ENCODE measurements at regions not wholly inside any gene's neighbourhood (a gene's known extent, or its start where the extent isn't known, plus 50 kb on each side); places are given as distances from the start of the nearest gene placed in this dataset.

GRCh38 chr5:91849069-91849468 is 466.0 kb upstream of the ARRDC3 start:
- Histone ChIP-seq H3K9me3 (ENCODE audit: control insufficient read depth, insufficient read depth, low read length) (no peaks in the 10 kb centered on the region), H3K4me1 (ENCODE audit: control insufficient read depth, insufficient read depth, low read length) (peaks cover 27% of the 10 kb centered on the region), H3K27ac (ENCODE audit: low read depth, low read length) (peak overlapping the region; percentile 61), H3K4me3 (ENCODE audit: low read depth, low read length) (no peak overlapping the region), H3K36me3 (ENCODE audit: control insufficient read depth, insufficient read depth, low read length) (no peaks in the 10 kb centered on the region), H3K9ac (ENCODE audit: low read depth, low read length) (no peak overlapping the region), H3K27me3 (ENCODE audit: control insufficient read depth, insufficient read depth, low read length) (no peaks in the 10 kb centered on the region)

- no peaks in the 10 kb centered on the region for H3K9me3 ChIP-seq (ENCODE audit: control insufficient read depth, insufficient read depth, low read length)
Measured at GRCh38 chr5:91848453-91848852, 465.3 kb upstream of the ARRDC3 start.

GRCh38 chr5:91841423-91841822 is 458.3 kb upstream of the ARRDC3 start:
- Histone ChIP-seq H3K36me3 (ENCODE audit: control insufficient read depth, insufficient read depth, low read length) (no peaks in the 10 kb centered on the region), H3K9ac (ENCODE audit: low read depth, low read length) (no peak overlapping the region), H3K27ac (ENCODE audit: low read depth, low read length) (no peak overlapping the region), H3K9me3 (ENCODE audit: control insufficient read depth, insufficient read depth, low read length) (no peaks in the 10 kb centered on the region), H3K27me3 (ENCODE audit: control insufficient read depth, insufficient read depth, low read length) (no peaks in the 10 kb centered on the region), H3K4me1 (ENCODE audit: control insufficient read depth, insufficient read depth, low read length) (peaks cover 10% of the 10 kb centered on the region), H3K4me3 (ENCODE audit: low read depth, low read length) (no peak overlapping the region)

More at GRCh38 chr5:91848453-91848852, 465.3 kb upstream of the ARRDC3 start:
- Histone ChIP-seq H3K27ac (ENCODE audit: low read depth, low read length) (peak overlapping the region; percentile 61), H3K4me3 (ENCODE audit: low read depth, low read length) (no peak overlapping the region), H3K36me3 (ENCODE audit: control insufficient read depth, insufficient read depth, low read length) (no peaks in the 10 kb centered on the region), H3K4me1 (ENCODE audit: control insufficient read depth, insufficient read depth, low read length) (peaks cover 27% of the 10 kb centered on the region), H3K9ac (ENCODE audit: low read depth, low read length) (no peak overlapping the region), H3K27me3 (ENCODE audit: control insufficient read depth, insufficient read depth, low read length) (no peaks in the 10 kb centered on the region)

- no peak overlapping the region for H3K4me3 ChIP-seq (ENCODE audit: low read depth, low read length)
- peaks cover 10% of the 10 kb centered on the region for H3K4me1 ChIP-seq (ENCODE audit: control insufficient read depth, insufficient read depth, low read length)
- no peak overlapping the region for H3K9ac ChIP-seq (ENCODE audit: low read depth, low read length)
- H3K36me3 ChIP-seq (ENCODE audit: control insufficient read depth, insufficient read depth, low read length): no peaks in the 10 kb centered on the region
- no peaks in the 10 kb centered on the region for H3K27me3 ChIP-seq (ENCODE audit: control insufficient read depth, insufficient read depth, low read length)
- peak overlapping the region; percentile 9 for H3K27ac ChIP-seq (ENCODE audit: low read depth, low read length)
- H3K9me3 ChIP-seq (ENCODE audit: control insufficient read depth, insufficient read depth, low read length): no peaks in the 10 kb centered on the region
Measured at GRCh38 chr5:91840412-91840811, 457.3 kb upstream of the ARRDC3 start.

GRCh38 chr5:91839721-91840120 is 456.6 kb upstream of the ARRDC3 start:
- no peak overlapping the region for H3K4me3 ChIP-seq (ENCODE audit: low read depth, low read length)
- H3K27me3 ChIP-seq (ENCODE audit: control insufficient read depth, insufficient read depth, low read length): no peaks in the 10 kb centered on the region
- no peaks in the 10 kb centered on the region for H3K9me3 ChIP-seq (ENCODE audit: control insufficient read depth, insufficient read depth, low read length)
- H3K4me1 ChIP-seq (ENCODE audit: control insufficient read depth, insufficient read depth, low read length): peaks cover 10% of the 10 kb centered on the region
- H3K27ac ChIP-seq (ENCODE audit: low read depth, low read length): no peak overlapping the region
- H3K9ac ChIP-seq (ENCODE audit: low read depth, low read length): no peak overlapping the region
- no peaks in the 10 kb centered on the region for H3K36me3 ChIP-seq (ENCODE audit: control insufficient read depth, insufficient read depth, low read length)

GRCh38 chr5:91839233-91839632 is 456.1 kb upstream of the ARRDC3 start:
- H3K27me3 ChIP-seq (ENCODE audit: control insufficient read depth, insufficient read depth, low read length): no peaks in the 10 kb centered on the region
- H3K4me3 ChIP-seq (ENCODE audit: low read depth, low read length): no peak overlapping the region
- H3K36me3 ChIP-seq (ENCODE audit: control insufficient read depth, insufficient read depth, low read length): no peaks in the 10 kb centered on the region
- no peak overlapping the region for H3K27ac ChIP-seq (ENCODE audit: low read depth, low read length)
- peaks cover 10% of the 10 kb centered on the region for H3K4me1 ChIP-seq (ENCODE audit: control insufficient read depth, insufficient read depth, low read length)
- no peak overlapping the region for H3K9ac ChIP-seq (ENCODE audit: low read depth, low read length)
- H3K9me3 ChIP-seq (ENCODE audit: control insufficient read depth, insufficient read depth, low read length): no peaks in the 10 kb centered on the region

- Histone ChIP-seq H3K27me3 (ENCODE audit: control insufficient read depth, insufficient read depth, low read length) (no peaks in the 10 kb centered on the region), H3K36me3 (ENCODE audit: control insufficient read depth, insufficient read depth, low read length) (no peaks in the 10 kb centered on the region), H3K9me3 (ENCODE audit: control insufficient read depth, insufficient read depth, low read length) (no peaks in the 10 kb centered on the region), H3K9ac (ENCODE audit: low read depth, low read length) (no peak overlapping the region), H3K4me1 (ENCODE audit: control insufficient read depth, insufficient read depth, low read length) (peaks cover 5% of the 10 kb centered on the region; the same call in 1 of the 2 replicates), H3K27ac (ENCODE audit: low read depth, low read length) (no peak overlapping the region), H3K4me3 (ENCODE audit: low read depth, low read length) (no peak overlapping the region)
Measured at GRCh38 chr5:91830361-91830953, 447.3 kb upstream of the ARRDC3 start.

GRCh38 chr5:91825618-91826017 is 442.5 kb upstream of the ARRDC3 start:
- Histone ChIP-seq H3K27ac (ENCODE audit: low read depth, low read length) (no peak overlapping the region), H3K4me1 (ENCODE audit: control insufficient read depth, insufficient read depth, low read length) (peaks cover 5% of the 10 kb centered on the region; the same call in 1 of the 2 replicates), H3K4me3 (ENCODE audit: low read depth, low read length) (no peak overlapping the region), H3K9me3 (ENCODE audit: control insufficient read depth, insufficient read depth, low read length) (no peaks in the 10 kb centered on the region), H3K27me3 (ENCODE audit: control insufficient read depth, insufficient read depth, low read length) (no peaks in the 10 kb centered on the region), H3K9ac (ENCODE audit: low read depth, low read length) (no peak overlapping the region), H3K36me3 (ENCODE audit: control insufficient read depth, insufficient read depth, low read length) (no peaks in the 10 kb centered on the region)

GRCh38 chr5:91824406-91824805 is 441.3 kb upstream of the ARRDC3 start:
- no peaks in the 10 kb centered on the region for H3K36me3 ChIP-seq (ENCODE audit: control insufficient read depth, insufficient read depth, low read length)
- H3K4me3 ChIP-seq (ENCODE audit: low read depth, low read length): no peak overlapping the region
- H3K27ac ChIP-seq (ENCODE audit: low read depth, low read length): no peak overlapping the region
- peaks cover 5% of the 10 kb centered on the region; the same call in 1 of the 2 replicates for H3K4me1 ChIP-seq (ENCODE audit: control insufficient read depth, insufficient read depth, low read length)
- no peaks in the 10 kb centered on the region for H3K9me3 ChIP-seq (ENCODE audit: control insufficient read depth, insufficient read depth, low read length)
- no peaks in the 10 kb centered on the region for H3K27me3 ChIP-seq (ENCODE audit: control insufficient read depth, insufficient read depth, low read length)
- H3K9ac ChIP-seq (ENCODE audit: low read depth, low read length): no peak overlapping the region

GRCh38 chr5:91820874-91821273 is 437.8 kb upstream of the ARRDC3 start:
- no peak overlapping the region for H3K4me3 ChIP-seq (ENCODE audit: low read depth, low read length)
- H3K4me1 ChIP-seq (ENCODE audit: control insufficient read depth, insufficient read depth, low read length): no peaks in the 10 kb centered on the region
- H3K9me3 ChIP-seq (ENCODE audit: control insufficient read depth, insufficient read depth, low read length): no peaks in the 10 kb centered on the region
- no peaks in the 10 kb centered on the region for H3K27me3 ChIP-seq (ENCODE audit: control insufficient read depth, insufficient read depth, low read length)
- H3K36me3 ChIP-seq (ENCODE audit: control insufficient read depth, insufficient read depth, low read length): no peaks in the 10 kb centered on the region
- no peak overlapping the region for H3K9ac ChIP-seq (ENCODE audit: low read depth, low read length)
- no peak overlapping the region for H3K27ac ChIP-seq (ENCODE audit: low read depth, low read length)

GRCh38 chr5:91816681-91817080 is 433.6 kb upstream of the ARRDC3 start:
- Histone ChIP-seq H3K9ac (ENCODE audit: low read depth, low read length) (no peak overlapping the region), H3K9me3 (ENCODE audit: control insufficient read depth, insufficient read depth, low read length) (no peaks in the 10 kb centered on the region), H3K27ac (ENCODE audit: low read depth, low read length) (no peak overlapping the region), H3K36me3 (ENCODE audit: control insufficient read depth, insufficient read depth, low read length) (no peaks in the 10 kb centered on the region), H3K4me1 (ENCODE audit: control insufficient read depth, insufficient read depth, low read length) (no peaks in the 10 kb centered on the region), H3K4me3 (ENCODE audit: low read depth, low read length) (no peak overlapping the region), H3K27me3 (ENCODE audit: control insufficient read depth, insufficient read depth, low read length) (no peaks in the 10 kb centered on the region)

Measured in HUES48 (cell line).